ENCODE measurements at regions not wholly inside any gene's neighbourhood (a gene's known extent, or its start where the extent isn't known, plus 50 kb on each side); places are given as distances from the start of the nearest gene placed in this dataset.
A peak's percentile ranks its signal among the peaks of the same experiment; 100 is the strongest.

DNA sequence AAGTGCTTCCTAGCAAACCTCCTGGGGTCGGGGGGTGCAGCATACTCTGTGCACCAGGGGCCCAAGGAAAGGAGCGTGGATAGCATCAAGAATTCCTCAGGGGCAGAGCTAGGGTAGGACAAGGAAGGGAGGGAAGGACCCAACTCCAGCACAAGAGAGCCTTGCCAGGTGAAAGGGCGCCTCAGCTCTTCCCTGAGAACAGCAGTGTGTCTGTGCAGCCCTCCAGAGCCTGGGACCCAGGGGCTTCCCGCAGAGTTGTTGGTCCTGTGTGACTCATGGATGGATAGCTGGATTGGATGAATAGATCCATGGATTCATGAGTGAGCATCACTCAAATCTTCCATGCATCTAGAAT lies 175.4 kb downstream of the SMAD2 start:
- ATAC-seq (ENCODE audit: low read depth), result no peak
- no CpG with 5 or more reads among the region's 4 CpGs for WGBS, 2 experiments (ENCODE audit: extremely low coverage in 2 of 2, insufficient read length in 1 of 2)
- no peak overlapping the region for H3K14ac ChIP-seq (replicated peaks; ENCODE audit: low read depth, low read length)
- no peaks in the 10 kb centered on the region for H3K9me1 ChIP-seq (ENCODE audit: insufficient read depth, low read length)
- H4K20me1 ChIP-seq (ENCODE audit: insufficient read depth, low read length), result no peaks in the 10 kb centered on the region
- H3K23ac ChIP-seq (ENCODE audit: low read depth, low read length), result no peak overlapping the region
- H3K36me3 ChIP-seq (ENCODE audit: control insufficient read depth, insufficient read depth, low read length), result no peaks in the 10 kb centered on the region
- no peak overlapping the region for H2BK20ac ChIP-seq (ENCODE audit: low read depth, low read length)
- no peak overlapping the region for H2BK15ac ChIP-seq (ENCODE audit: low read depth, low read length)
- intact Hi-C loops (cut with micrococcal nuclease) (loop anchor here (5.0 kb wide), 1 partner anchor 473 kb away; no protein-coding TSS in a partner anchor), dilution Hi-C loops (cut with HindIII; ENCODE audit: low sequenced_read_pairs, unreplicated experiment) (no loop called here), in situ Hi-C loops (cut with MboI; ENCODE audit: low sequenced_read_pairs) (no loop called here)
- H2AK5ac ChIP-seq (ENCODE audit: low read depth, low read length), result no peak overlapping the region
- H3K4me2 ChIP-seq (ENCODE audit: low read depth, low read length), result no peak overlapping the region
- H3K4me3 ChIP-seq (ENCODE audit: insufficient read depth, low read depth, low read length), result no peak overlapping the region
- H2BK120ac ChIP-seq (ENCODE audit: low read depth, low read length), result no peak overlapping the region
- no peak overlapping the region for H3K18ac ChIP-seq (ENCODE audit: low read depth, low read length)
- no peak overlapping the region for H3K56ac ChIP-seq (ENCODE audit: extremely low read depth, insufficient read depth, low read length)
- no peaks in the 10 kb centered on the region for H3K79me1 ChIP-seq (ENCODE audit: low read depth in 1 of 2, low read length in 2 of 2)
- no peak overlapping the region for H3K27ac ChIP-seq (ENCODE audit: insufficient read depth, low read length)
- H4K91ac ChIP-seq (ENCODE audit: insufficient read depth, low read depth, low read length), result no peak overlapping the region
- H2AK9ac ChIP-seq (replicated peaks; ENCODE audit: low read depth, low read length, poor library complexity), result no peak overlapping the region
- H3K9me3 ChIP-seq (ENCODE audit: control insufficient read depth, insufficient read depth, low read length), result no peaks in the 10 kb centered on the region
- POLR2A ChIA-PET (ENCODE audit: unreplicated experiment), result no interaction called here
- no peaks in the 10 kb centered on the region for H3K4me1 ChIP-seq (ENCODE audit: control insufficient read depth, insufficient read depth, low read length)
- peak overlapping the region; percentile 54 for H2AFZ ChIP-seq (replicated peaks; ENCODE audit: low read length, poor library complexity)
- no peak overlapping the region for H3K4ac ChIP-seq (ENCODE audit: low read depth, low read length)
- H4K5ac ChIP-seq (ENCODE audit: low read depth, low read length), result no peak overlapping the region
- no peak for DNase-seq
- BruUV-seq (replicated peaks), result no TSS peak
- no peaks in the 10 kb centered on the region for H3K27me3 ChIP-seq (ENCODE audit: control insufficient read depth, insufficient read depth, low read length)
- CTCF ChIA-PET, result interaction anchor here (0.8 to 1.0 kb wide), 2 partner anchors 15 to 540 kb away, joined by 3 to 5 read pairs; no protein-coding TSS in a partner anchor
- no peak overlapping the region for H2BK5ac ChIP-seq (ENCODE audit: low read depth, low read length, poor library complexity, severe bottlenecking)
- no peak overlapping the region for H4K8ac ChIP-seq (ENCODE audit: low read depth in 2 of 2, low read length in 2 of 2)
- no peak overlapping the region for H3K9ac ChIP-seq (ENCODE audit: low read depth, low read length)
- TF ChIP-seq RAD21 (IDR thresholded peaks at IDR 0.05; ENCODE audit: low read length), result no peak
- TF ChIP-seq FOS (IDR thresholded peaks at IDR 0.05; ENCODE audit: low read depth, low read length), result no peak
- TF ChIP-seq, protein P1, sequence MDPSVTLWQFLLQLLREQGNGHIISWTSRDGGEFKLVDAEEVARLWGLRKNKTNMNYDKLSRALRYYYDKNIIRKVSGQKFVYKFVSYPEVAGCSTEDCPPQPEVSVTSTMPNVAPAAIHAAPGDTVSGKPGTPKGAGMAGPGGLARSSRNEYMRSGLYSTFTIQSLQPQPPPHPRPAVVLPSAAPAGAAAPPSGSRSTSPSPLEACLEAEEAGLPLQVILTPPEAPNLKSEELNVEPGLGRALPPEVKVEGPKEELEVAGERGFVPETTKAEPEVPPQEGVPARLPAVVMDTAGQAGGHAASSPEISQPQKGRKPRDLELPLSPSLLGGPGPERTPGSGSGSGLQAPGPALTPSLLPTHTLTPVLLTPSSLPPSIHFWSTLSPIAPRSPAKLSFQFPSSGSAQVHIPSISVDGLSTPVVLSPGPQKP (IDR thresholded peaks at IDR 0.05; ENCODE audit: borderline replicate concordance, low read depth, low read length), result no peak
- no peak for TF ChIP-seq NFE2L2 (IDR thresholded peaks at IDR 0.05; ENCODE audit: low read depth, low read length)
- TF ChIP-seq, protein P2, sequence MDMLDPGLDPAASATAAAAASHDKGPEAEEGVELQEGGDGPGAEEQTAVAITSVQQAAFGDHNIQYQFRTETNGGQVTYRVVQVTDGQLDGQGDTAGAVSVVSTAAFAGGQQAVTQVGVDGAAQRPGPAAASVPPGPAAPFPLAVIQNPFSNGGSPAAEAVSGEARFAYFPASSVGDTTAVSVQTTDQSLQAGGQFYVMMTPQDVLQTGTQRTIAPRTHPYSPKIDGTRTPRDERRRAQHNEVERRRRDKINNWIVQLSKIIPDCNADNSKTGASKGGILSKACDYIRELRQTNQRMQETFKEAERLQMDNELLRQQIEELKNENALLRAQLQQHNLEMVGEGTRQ (IDR thresholded peaks at IDR 0.05; ENCODE audit: low read depth, low read length), result no peak
- TF ChIP-seq CEBPB (IDR thresholded peaks at IDR 0.05; ENCODE audit: low read depth, low read length), result no peak
- TF ChIP-seq BHLHE40 (IDR thresholded peaks at IDR 0.05; ENCODE audit: low read depth, low read length), result no peak
- no peak for TF ChIP-seq MXI1 (IDR thresholded peaks at IDR 0.05; ENCODE audit: borderline replicate concordance, low read depth, low read length)
- TF ChIP-seq MAFK (IDR thresholded peaks at IDR 0.05; ENCODE audit: low read depth, low read length), result no peak
- TF ChIP-seq SMC3 (IDR thresholded peaks at IDR 0.05; ENCODE audit: low read depth, low read length), result no peak
- no peak for TF ChIP-seq RCOR1 (IDR thresholded peaks at IDR 0.05; ENCODE audit: insufficient replicate concordance, low read length)
- TF ChIP-seq CHD1 (IDR thresholded peaks at IDR 0.05; ENCODE audit: low read depth, low read length), result no peak
- TF ChIP-seq, protein P3, sequence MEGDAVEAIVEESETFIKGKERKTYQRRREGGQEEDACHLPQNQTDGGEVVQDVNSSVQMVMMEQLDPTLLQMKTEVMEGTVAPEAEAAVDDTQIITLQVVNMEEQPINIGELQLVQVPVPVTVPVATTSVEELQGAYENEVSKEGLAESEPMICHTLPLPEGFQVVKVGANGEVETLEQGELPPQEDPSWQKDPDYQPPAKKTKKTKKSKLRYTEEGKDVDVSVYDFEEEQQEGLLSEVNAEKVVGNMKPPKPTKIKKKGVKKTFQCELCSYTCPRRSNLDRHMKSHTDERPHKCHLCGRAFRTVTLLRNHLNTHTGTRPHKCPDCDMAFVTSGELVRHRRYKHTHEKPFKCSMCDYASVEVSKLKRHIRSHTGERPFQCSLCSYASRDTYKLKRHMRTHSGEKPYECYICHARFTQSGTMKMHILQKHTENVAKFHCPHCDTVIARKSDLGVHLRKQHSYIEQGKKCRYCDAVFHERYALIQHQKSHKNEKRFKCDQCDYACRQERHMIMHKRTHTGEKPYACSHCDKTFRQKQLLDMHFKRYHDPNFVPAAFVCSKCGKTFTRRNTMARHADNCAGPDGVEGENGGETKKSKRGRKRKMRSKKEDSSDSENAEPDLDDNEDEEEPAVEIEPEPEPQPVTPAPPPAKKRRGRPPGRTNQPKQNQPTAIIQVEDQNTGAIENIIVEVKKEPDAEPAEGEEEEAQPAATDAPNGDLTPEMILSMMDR (conservative IDR thresholded peaks at IDR 0.05; ENCODE audit: low read depth, low read length), result no peak
- TF ChIP-seq MAZ (IDR thresholded peaks at IDR 0.05; ENCODE audit: borderline replicate concordance, low read depth, low read length), result no peak
- no peak for TF ChIP-seq RFX5 (IDR thresholded peaks at IDR 0.05; ENCODE audit: low read depth, low read length)
- no peak for TF ChIP-seq POLR2A (IDR thresholded peaks at IDR 0.05; ENCODE audit: low read depth, low read length)
